Liver (tissue), 8 donors: ENCODE measurements at regions not wholly inside any gene's neighbourhood (a gene's known extent, or its start where the extent isn't known, plus 50 kb on each side); places are given as distances from the start of the nearest gene placed in this dataset.

Experiments
- DNase-seq: peaks from one replicate; pipeline ENCODE4 v3.0.0-alpha.2; 2017; ENCODE audit warnings: low spot score
- H3K27ac ChIP-seq, 2 donors: one replicate each; pipeline ENCODE4 v1.7.0; 2013; ENCODE audit warnings: inconsistent platforms in 2 of 2, low read length in 2 of 2, control low read depth in 1 of 2, low read depth in 1 of 2, mild to moderate bottlenecking in 1 of 2
- H3K27me3 ChIP-seq, 4 donors: one replicate each; pipeline versions ENCODE4 v1.6.1 to v1.7.0; 2013; ENCODE audit warnings: low read length in 3 of 4, inconsistent platforms in 1 of 4, mild to moderate bottlenecking in 1 of 4, moderate library complexity in 1 of 4; ENCODE audit not compliant: control insufficient read depth in 4 of 4, insufficient read depth in 4 of 4
- H3K36me3 ChIP-seq, 4 donors: one replicate each; pipeline versions ENCODE4 v1.6.1 to v1.7.0; 2013; ENCODE audit warnings: low read length in 3 of 4, mild to moderate bottlenecking in 3 of 4, low read depth in 1 of 4, moderate library complexity in 1 of 4; ENCODE audit not compliant: control insufficient read depth in 4 of 4, insufficient read depth in 3 of 4
- H3K4me1 ChIP-seq, 4 donors: one replicate each; pipeline versions ENCODE4 v1.6.1 to v1.7.0; 2013; ENCODE audit warnings: low read length in 3 of 4, mild to moderate bottlenecking in 3 of 4, moderate library complexity in 1 of 4; ENCODE audit not compliant: control insufficient read depth in 4 of 4, insufficient read depth in 4 of 4
- H3K4me3 ChIP-seq, 3 donors: one replicate each; pipeline versions ENCODE4 v1.6.1 to v1.7.0; 2013; ENCODE audit warnings: low read length in 3 of 3, control low read depth in 1 of 3, low read depth in 1 of 3, mild to moderate bottlenecking in 1 of 3
- H3K9ac ChIP-seq, 2 donors: one replicate each; pipeline ENCODE4 v1.7.0; 2013; ENCODE audit warnings: low read length in 2 of 2, mild to moderate bottlenecking in 2 of 2, moderate library complexity in 2 of 2, control low read depth in 1 of 2, low read depth in 1 of 2
- H3K9me3 ChIP-seq, 4 donors: one replicate each; pipeline versions ENCODE4 v1.6.1 to v1.7.0; 2013; ENCODE audit warnings: low read length in 3 of 4; ENCODE audit not compliant: control insufficient read depth in 4 of 4
- EGR1 ChIP-seq, 2 donors: IDR thresholded peaks; 2 replicates each; pipeline ENCODE4 v1.6.1; 2016 to 2018; ENCODE audit warnings: antibody characterized with exemption in 2 of 2, low read depth in 2 of 2
- FOXA1 ChIP-seq: IDR thresholded peaks from 2 replicates; pipeline ENCODE4 v1.6.1; 2016; ENCODE audit warnings: antibody characterized with exemption
- FOXA2 ChIP-seq: IDR thresholded peaks from 2 replicates; pipeline ENCODE4 v1.6.1; 2016; ENCODE audit warnings: antibody characterized with exemption
- GABPA ChIP-seq, 2 donors: IDR thresholded peaks in 1 of 2; conservative IDR thresholded peaks in 1 of 2; 2 replicates each; pipeline ENCODE4 v1.6.1; 2016; ENCODE audit warnings: antibody characterized with exemption in 2 of 2, mild to moderate bottlenecking in 1 of 2, moderate library complexity in 1 of 2
- HNF4A ChIP-seq, 2 donors: conservative IDR thresholded peaks; 2 replicates each; pipeline ENCODE4 v1.6.1; 2016; ENCODE audit warnings: antibody characterized with exemption in 2 of 2, mild to moderate bottlenecking in 2 of 2
- HNF4G ChIP-seq: IDR thresholded peaks from 2 replicates; pipeline ENCODE4 v1.6.1; 2016; ENCODE audit warnings: antibody characterized with exemption
- JUND ChIP-seq, 2 donors: IDR thresholded peaks; 2 replicates each; pipeline ENCODE4 v1.6.1; 2016; ENCODE audit warnings: antibody characterized with exemption in 2 of 2
- NR2F2 ChIP-seq: IDR thresholded peaks from 2 replicates; pipeline ENCODE4 v1.6.1; 2016; ENCODE audit warnings: antibody characterized with exemption
- RAD21 ChIP-seq, 2 donors: IDR thresholded peaks; 2 replicates each; pipeline ENCODE4 v1.6.1; 2016; ENCODE audit warnings: antibody characterized with exemption in 2 of 2, mild to moderate bottlenecking in 2 of 2
- RXRA ChIP-seq, 2 donors: IDR thresholded peaks; 2 replicates each; pipeline ENCODE4 v1.6.1; 2017 to 2018; ENCODE audit warnings: antibody characterized with exemption in 2 of 2, mild to moderate bottlenecking in 1 of 2
- SP1 ChIP-seq: IDR thresholded peaks from 2 replicates; pipeline ENCODE4 v1.6.1; 2018; ENCODE audit warnings: antibody characterized with exemption, mild to moderate bottlenecking
- TAF1 ChIP-seq: conservative IDR thresholded peaks from 2 replicates; pipeline ENCODE4 v1.6.1; 2016; ENCODE audit warnings: antibody characterized with exemption, mild to moderate bottlenecking
- YY1 ChIP-seq: IDR thresholded peaks from 2 replicates; pipeline ENCODE4 v1.6.1; 2016; ENCODE audit warnings: antibody characterized with exemption, mild to moderate bottlenecking
- WGBS: extraction: QIAGEN DNeasy Blood & Tissue Kit; methylation state at CpG from one replicate; pipeline ENCODE4 v1.1.7; 2013; 5-methylcytosine and 5-hydroxymethylcytosine counted together
- TF ChIP-seq, protein P1 (sequence below): IDR thresholded peaks from 2 replicates; pipeline ENCODE4 v1.6.1; 2016; ENCODE audit warnings: antibody characterized with exemption
- TF ChIP-seq, protein P2 (sequence below): IDR thresholded peaks from 2 replicates; pipeline ENCODE4 v1.6.1; 2016; ENCODE audit warnings: antibody characterized with exemption
- TF ChIP-seq, protein P3 (sequence below): fragments of 150-350 bp; IDR thresholded peaks from 2 replicates; pipeline ENCODE4 v1.5.1; 2017; ENCODE audit warnings: improper control_type of control experiment, low read depth, low read length; ENCODE audit not compliant: missing input control
- TF ChIP-seq, protein P4 (sequence below): IDR thresholded peaks from 2 replicates; pipeline ENCODE4 v1.6.1; 2016; ENCODE audit warnings: antibody characterized with exemption
- TF ChIP-seq, protein P5 (sequence below): IDR thresholded peaks from 2 replicates; pipeline ENCODE4 v1.6.1; 2016; ENCODE audit warnings: antibody characterized with exemption, mild to moderate bottlenecking
- donor health status: healthy.
- donor health status: healthy.
- donor health status: healthy.
- donor health status: healthy.
- donor health status: healthy.

DNA sequence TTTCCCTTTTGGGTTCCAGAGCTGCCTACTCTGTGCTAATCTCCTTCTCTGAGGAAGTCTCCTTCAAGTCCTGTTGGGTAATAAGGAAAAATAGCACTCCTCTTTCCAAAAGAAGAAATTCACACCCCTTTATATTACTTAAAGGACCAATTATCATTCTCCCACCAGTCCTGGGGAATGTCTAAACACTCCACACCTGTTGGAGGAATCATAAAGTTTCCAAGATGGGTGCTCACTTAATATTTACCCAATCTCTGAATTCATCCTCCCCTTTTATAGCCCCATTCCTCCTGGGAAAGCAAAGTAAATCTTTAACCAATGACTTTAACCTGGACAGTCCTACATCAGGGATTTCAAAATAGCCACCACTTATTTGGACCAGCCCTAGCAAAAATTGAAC is 873.1 kb downstream of the KCNT2 start:
- DNase-seq: no peak
- TF ChIP-seq JUND (IDR thresholded peaks at IDR 0.05) (no peak), TAF1 (no peak), GABPA (IDR thresholded peaks at IDR 0.05 in 1 of 2, conservative IDR thresholded peaks at IDR 0.05 in 1 of 2) (no peak), FOXA1 (no peak), FOXA2 (no peak), EGR1 (IDR thresholded peaks at IDR 0.05; ENCODE audit: low read depth in 2 of 2) (no peak), YY1 (no peak)
- TF ChIP-seq, protein P1, sequence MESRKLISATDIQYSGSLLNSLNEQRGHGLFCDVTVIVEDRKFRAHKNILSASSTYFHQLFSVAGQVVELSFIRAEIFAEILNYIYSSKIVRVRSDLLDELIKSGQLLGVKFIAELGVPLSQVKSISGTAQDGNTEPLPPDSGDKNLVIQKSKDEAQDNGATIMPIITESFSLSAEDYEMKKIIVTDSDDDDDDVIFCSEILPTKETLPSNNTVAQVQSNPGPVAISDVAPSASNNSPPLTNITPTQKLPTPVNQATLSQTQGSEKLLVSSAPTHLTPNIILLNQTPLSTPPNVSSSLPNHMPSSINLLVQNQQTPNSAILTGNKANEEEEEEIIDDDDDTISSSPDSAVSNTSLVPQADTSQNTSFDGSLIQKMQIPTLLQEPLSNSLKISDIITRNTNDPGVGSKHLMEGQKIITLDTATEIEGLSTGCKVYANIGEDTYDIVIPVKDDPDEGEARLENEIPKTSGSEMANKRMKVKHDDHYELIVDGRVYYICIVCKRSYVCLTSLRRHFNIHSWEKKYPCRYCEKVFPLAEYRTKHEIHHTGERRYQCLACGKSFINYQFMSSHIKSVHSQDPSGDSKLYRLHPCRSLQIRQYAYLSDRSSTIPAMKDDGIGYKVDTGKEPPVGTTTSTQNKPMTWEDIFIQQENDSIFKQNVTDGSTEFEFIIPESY: no peak
- TF ChIP-seq, protein P2, sequence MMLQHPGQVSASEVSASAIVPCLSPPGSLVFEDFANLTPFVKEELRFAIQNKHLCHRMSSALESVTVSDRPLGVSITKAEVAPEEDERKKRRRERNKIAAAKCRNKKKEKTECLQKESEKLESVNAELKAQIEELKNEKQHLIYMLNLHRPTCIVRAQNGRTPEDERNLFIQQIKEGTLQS: no peak
- TF ChIP-seq, protein P3, sequence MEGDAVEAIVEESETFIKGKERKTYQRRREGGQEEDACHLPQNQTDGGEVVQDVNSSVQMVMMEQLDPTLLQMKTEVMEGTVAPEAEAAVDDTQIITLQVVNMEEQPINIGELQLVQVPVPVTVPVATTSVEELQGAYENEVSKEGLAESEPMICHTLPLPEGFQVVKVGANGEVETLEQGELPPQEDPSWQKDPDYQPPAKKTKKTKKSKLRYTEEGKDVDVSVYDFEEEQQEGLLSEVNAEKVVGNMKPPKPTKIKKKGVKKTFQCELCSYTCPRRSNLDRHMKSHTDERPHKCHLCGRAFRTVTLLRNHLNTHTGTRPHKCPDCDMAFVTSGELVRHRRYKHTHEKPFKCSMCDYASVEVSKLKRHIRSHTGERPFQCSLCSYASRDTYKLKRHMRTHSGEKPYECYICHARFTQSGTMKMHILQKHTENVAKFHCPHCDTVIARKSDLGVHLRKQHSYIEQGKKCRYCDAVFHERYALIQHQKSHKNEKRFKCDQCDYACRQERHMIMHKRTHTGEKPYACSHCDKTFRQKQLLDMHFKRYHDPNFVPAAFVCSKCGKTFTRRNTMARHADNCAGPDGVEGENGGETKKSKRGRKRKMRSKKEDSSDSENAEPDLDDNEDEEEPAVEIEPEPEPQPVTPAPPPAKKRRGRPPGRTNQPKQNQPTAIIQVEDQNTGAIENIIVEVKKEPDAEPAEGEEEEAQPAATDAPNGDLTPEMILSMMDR: no peak
- Histone ChIP-seq H3K4me3 (no peak overlapping the region), H3K27me3 (no peaks in the 10 kb centered on the region), H3K9me3 (no peaks in the 10 kb centered on the region), H3K4me1 (no peaks in the 10 kb centered on the region), H3K27ac (no peak overlapping the region), H3K36me3 (no peaks in the 10 kb centered on the region), H3K9ac (no peak overlapping the region)

DNA sequence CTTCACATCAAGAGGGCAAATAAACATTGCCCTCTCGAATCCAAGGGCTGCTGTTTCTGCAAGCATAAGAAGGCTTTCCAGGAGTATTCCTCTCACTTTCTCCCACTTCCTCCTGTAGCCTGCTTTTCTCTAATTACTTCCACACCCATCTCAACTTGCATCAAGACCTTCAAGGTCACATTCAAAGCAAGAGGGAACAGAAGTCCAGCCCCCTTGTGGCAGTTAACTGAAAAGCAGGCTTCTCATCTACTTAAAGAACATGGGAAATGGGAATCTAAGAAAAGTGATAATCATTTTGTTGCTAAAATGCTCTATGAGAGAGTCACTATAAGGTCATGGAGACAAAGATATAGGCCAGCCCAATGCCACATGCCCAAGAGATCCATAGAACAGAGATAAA is 874.4 kb downstream of the KCNT2 start:
- Histone ChIP-seq H3K27me3 (no peaks in the 10 kb centered on the region), H3K4me1 (no peaks in the 10 kb centered on the region), H3K4me3 (no peak overlapping the region), H3K27ac (no peak overlapping the region), H3K9ac (no peak overlapping the region), H3K36me3 (no peaks in the 10 kb centered on the region), H3K9me3 (no peaks in the 10 kb centered on the region)
- TF ChIP-seq FOXA2: no peak
- TF ChIP-seq, protein P4, sequence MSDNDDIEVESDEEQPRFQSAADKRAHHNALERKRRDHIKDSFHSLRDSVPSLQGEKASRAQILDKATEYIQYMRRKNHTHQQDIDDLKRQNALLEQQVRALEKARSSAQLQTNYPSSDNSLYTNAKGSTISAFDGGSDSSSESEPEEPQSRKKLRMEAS: no peak
- TF ChIP-seq NR2F2: no peak
- no peak for TF ChIP-seq SP1
- no peak for TF ChIP-seq YY1
- TF ChIP-seq, protein P2: no peak
- TF ChIP-seq, protein P5, sequence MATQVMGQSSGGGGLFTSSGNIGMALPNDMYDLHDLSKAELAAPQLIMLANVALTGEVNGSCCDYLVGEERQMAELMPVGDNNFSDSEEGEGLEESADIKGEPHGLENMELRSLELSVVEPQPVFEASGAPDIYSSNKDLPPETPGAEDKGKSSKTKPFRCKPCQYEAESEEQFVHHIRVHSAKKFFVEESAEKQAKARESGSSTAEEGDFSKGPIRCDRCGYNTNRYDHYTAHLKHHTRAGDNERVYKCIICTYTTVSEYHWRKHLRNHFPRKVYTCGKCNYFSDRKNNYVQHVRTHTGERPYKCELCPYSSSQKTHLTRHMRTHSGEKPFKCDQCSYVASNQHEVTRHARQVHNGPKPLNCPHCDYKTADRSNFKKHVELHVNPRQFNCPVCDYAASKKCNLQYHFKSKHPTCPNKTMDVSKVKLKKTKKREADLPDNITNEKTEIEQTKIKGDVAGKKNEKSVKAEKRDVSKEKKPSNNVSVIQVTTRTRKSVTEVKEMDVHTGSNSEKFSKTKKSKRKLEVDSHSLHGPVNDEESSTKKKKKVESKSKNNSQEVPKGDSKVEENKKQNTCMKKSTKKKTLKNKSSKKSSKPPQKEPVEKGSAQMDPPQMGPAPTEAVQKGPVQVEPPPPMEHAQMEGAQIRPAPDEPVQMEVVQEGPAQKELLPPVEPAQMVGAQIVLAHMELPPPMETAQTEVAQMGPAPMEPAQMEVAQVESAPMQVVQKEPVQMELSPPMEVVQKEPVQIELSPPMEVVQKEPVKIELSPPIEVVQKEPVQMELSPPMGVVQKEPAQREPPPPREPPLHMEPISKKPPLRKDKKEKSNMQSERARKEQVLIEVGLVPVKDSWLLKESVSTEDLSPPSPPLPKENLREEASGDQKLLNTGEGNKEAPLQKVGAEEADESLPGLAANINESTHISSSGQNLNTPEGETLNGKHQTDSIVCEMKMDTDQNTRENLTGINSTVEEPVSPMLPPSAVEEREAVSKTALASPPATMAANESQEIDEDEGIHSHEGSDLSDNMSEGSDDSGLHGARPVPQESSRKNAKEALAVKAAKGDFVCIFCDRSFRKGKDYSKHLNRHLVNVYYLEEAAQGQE: no peak
- TF ChIP-seq HNF4A (conservative IDR thresholded peaks at IDR 0.05): no peak
- TF ChIP-seq, protein P3: no peak
- no peak for TF ChIP-seq RXRA (IDR thresholded peaks at IDR 0.05)
- no peak for TF ChIP-seq GABPA (IDR thresholded peaks at IDR 0.05 in 1 of 2, conservative IDR thresholded peaks at IDR 0.05 in 1 of 2)
- no peak for TF ChIP-seq EGR1 (IDR thresholded peaks at IDR 0.05; ENCODE audit: low read depth in 2 of 2)
- TF ChIP-seq FOXA1: no peak
- no peak for TF ChIP-seq HNF4G
- TF ChIP-seq, protein P1: no peak
- TF ChIP-seq JUND (IDR thresholded peaks at IDR 0.05): no peak
- no peak for TF ChIP-seq RAD21 (IDR thresholded peaks at IDR 0.05)
- no peak for DNase-seq
- 80% methylated on average over 1 of the region's 1 CpG for WGBS
